ENCODE measurements at regions not wholly inside any gene's neighbourhood (a gene's known extent, or its start where the extent isn't known, plus 50 kb on each side); places are given as distances from the start of the nearest gene placed in this dataset.
A peak's percentile ranks its signal among the peaks of the same experiment; 100 is the strongest.

DNA sequence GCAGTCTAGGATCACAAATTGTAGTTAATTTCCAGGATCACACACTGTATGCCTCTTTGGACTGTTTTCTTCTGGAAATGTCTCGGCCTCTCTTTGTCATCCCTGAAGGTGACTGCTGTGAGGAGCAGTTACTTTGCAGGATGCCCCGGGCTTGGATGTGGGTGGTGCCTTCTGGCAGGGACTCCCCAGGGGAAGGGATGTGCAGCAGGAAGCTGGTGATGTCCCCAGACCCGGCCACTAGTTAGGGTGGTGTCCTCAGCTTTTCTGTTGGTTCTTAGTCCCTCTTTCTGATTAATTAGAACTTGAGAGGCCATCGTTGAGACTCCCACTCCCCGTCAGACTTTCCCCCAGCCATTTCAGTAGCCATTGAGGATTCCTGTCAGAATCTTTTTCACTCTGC, 286.6 kb upstream of the HDAC4 start:
- H3K36me3 ChIP-seq (ENCODE audit: control insufficient read depth in 4 of 4, insufficient read depth in 3 of 4, low read depth in 1 of 4, low read length in 3 of 4), result no peaks in the 10 kb centered on the region
- no peak overlapping the region for H3K4me3 ChIP-seq (ENCODE audit: low read depth in 1 of 3, low read length in 3 of 3)
- no peak for TF ChIP-seq RXRA (IDR thresholded peaks at IDR 0.05)
- TF ChIP-seq ZBTB33 (IDR thresholded peaks at IDR 0.05), result no peak
- TF ChIP-seq HNF4A (conservative IDR thresholded peaks at IDR 0.05), result no peak
- no peak for TF ChIP-seq SP1 (IDR thresholded peaks at IDR 0.05)
- TF ChIP-seq YY1 (IDR thresholded peaks at IDR 0.05), result no peak
- no peak for TF ChIP-seq HNF4G (IDR thresholded peaks at IDR 0.05)
- TF ChIP-seq, protein P1, sequence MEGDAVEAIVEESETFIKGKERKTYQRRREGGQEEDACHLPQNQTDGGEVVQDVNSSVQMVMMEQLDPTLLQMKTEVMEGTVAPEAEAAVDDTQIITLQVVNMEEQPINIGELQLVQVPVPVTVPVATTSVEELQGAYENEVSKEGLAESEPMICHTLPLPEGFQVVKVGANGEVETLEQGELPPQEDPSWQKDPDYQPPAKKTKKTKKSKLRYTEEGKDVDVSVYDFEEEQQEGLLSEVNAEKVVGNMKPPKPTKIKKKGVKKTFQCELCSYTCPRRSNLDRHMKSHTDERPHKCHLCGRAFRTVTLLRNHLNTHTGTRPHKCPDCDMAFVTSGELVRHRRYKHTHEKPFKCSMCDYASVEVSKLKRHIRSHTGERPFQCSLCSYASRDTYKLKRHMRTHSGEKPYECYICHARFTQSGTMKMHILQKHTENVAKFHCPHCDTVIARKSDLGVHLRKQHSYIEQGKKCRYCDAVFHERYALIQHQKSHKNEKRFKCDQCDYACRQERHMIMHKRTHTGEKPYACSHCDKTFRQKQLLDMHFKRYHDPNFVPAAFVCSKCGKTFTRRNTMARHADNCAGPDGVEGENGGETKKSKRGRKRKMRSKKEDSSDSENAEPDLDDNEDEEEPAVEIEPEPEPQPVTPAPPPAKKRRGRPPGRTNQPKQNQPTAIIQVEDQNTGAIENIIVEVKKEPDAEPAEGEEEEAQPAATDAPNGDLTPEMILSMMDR (IDR thresholded peaks at IDR 0.05; ENCODE audit: low read depth, low read length, missing input control), result no peak
- H3K4me1 ChIP-seq (ENCODE audit: control insufficient read depth in 4 of 4, insufficient read depth in 4 of 4, low read length in 3 of 4), result no peaks in the 10 kb centered on the region
- peak; percentile 20 for DNase-seq (ENCODE audit: low spot score)
- H3K27me3 ChIP-seq (ENCODE audit: control insufficient read depth in 4 of 4, insufficient read depth in 4 of 4, low read length in 3 of 4), result peaks cover 0 to 2% (median 0%) of the 10 kb centered on the region in 4 donors
- H3K9ac ChIP-seq (ENCODE audit: low read depth in 1 of 2, low read length in 2 of 2), result no peak overlapping the region
- 75% methylated on average over 5 of the region's 5 CpGs for WGBS
- peaks cover 0 to 1% (median 0%) of the 10 kb centered on the region in 4 donors for H3K9me3 ChIP-seq (ENCODE audit: control insufficient read depth in 4 of 4, low read length in 3 of 4)
- no peak overlapping the region for H3K27ac ChIP-seq (ENCODE audit: low read depth in 1 of 2, low read length in 2 of 2)

DNA sequence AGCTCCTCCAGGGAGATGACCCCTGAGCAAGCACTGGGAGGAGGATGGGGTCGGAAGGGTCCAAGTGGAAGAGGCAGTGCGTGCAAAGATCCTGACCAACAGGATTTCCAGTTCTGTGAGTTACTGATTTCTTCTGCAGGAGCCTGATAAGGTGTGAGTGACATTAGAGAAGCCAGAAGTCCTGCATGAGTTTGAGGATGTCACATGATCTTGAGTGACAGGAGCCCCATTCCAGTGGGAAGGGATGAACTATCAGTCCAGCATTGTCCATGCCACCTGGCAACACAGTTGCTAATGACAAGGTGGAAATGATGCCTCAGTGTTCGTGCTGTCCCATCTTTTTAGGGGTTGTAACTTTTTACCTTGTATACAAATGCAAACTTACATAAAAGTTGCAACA, 285.1 kb upstream of the HDAC4 start:
- Histone ChIP-seq H3K36me3 (ENCODE audit: control insufficient read depth in 4 of 4, insufficient read depth in 3 of 4, low read depth in 1 of 4, low read length in 3 of 4) (no peaks in the 10 kb centered on the region), H3K27me3 (ENCODE audit: control insufficient read depth in 4 of 4, insufficient read depth in 4 of 4, low read length in 3 of 4) (peaks cover 0 to 3% (median 0%) of the 10 kb centered on the region in 4 donors), H3K9ac (ENCODE audit: low read depth in 1 of 2, low read length in 2 of 2) (no peak overlapping the region), H3K4me1 (ENCODE audit: control insufficient read depth in 4 of 4, insufficient read depth in 4 of 4, low read length in 3 of 4) (no peaks in the 10 kb centered on the region), H3K9me3 (ENCODE audit: control insufficient read depth in 4 of 4, low read length in 3 of 4) (peaks cover 0 to 1% (median 0%) of the 10 kb centered on the region in 4 donors), H3K27ac (ENCODE audit: low read depth in 1 of 2, low read length in 2 of 2) (no peak overlapping the region), H3K4me3 (ENCODE audit: low read depth in 1 of 3, low read length in 3 of 3) (no peak overlapping the region)
- TF ChIP-seq JUND (IDR thresholded peaks at IDR 0.05) (no peak), ZBTB33 (IDR thresholded peaks at IDR 0.05) (no peak), EGR1 (IDR thresholded peaks at IDR 0.05; ENCODE audit: low read depth in 2 of 2) (no peak), TAF1 (conservative IDR thresholded peaks at IDR 0.05) (no peak), NR2F2 (IDR thresholded peaks at IDR 0.05) (no peak), FOXA1 (IDR thresholded peaks at IDR 0.05) (no peak), HNF4A (conservative IDR thresholded peaks at IDR 0.05) (no peak), YY1 (IDR thresholded peaks at IDR 0.05) (no peak), GABPA (IDR thresholded peaks at IDR 0.05 in 1 of 2, conservative IDR thresholded peaks at IDR 0.05 in 1 of 2) (no peak), FOXA2 (IDR thresholded peaks at IDR 0.05) (no peak), HNF4G (IDR thresholded peaks at IDR 0.05) (no peak), SP1 (IDR thresholded peaks at IDR 0.05) (no peak), RAD21 (IDR thresholded peaks at IDR 0.05) (no peak)
- TF ChIP-seq, protein P2, sequence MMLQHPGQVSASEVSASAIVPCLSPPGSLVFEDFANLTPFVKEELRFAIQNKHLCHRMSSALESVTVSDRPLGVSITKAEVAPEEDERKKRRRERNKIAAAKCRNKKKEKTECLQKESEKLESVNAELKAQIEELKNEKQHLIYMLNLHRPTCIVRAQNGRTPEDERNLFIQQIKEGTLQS (IDR thresholded peaks at IDR 0.05), result no peak
- TF ChIP-seq, protein P3, sequence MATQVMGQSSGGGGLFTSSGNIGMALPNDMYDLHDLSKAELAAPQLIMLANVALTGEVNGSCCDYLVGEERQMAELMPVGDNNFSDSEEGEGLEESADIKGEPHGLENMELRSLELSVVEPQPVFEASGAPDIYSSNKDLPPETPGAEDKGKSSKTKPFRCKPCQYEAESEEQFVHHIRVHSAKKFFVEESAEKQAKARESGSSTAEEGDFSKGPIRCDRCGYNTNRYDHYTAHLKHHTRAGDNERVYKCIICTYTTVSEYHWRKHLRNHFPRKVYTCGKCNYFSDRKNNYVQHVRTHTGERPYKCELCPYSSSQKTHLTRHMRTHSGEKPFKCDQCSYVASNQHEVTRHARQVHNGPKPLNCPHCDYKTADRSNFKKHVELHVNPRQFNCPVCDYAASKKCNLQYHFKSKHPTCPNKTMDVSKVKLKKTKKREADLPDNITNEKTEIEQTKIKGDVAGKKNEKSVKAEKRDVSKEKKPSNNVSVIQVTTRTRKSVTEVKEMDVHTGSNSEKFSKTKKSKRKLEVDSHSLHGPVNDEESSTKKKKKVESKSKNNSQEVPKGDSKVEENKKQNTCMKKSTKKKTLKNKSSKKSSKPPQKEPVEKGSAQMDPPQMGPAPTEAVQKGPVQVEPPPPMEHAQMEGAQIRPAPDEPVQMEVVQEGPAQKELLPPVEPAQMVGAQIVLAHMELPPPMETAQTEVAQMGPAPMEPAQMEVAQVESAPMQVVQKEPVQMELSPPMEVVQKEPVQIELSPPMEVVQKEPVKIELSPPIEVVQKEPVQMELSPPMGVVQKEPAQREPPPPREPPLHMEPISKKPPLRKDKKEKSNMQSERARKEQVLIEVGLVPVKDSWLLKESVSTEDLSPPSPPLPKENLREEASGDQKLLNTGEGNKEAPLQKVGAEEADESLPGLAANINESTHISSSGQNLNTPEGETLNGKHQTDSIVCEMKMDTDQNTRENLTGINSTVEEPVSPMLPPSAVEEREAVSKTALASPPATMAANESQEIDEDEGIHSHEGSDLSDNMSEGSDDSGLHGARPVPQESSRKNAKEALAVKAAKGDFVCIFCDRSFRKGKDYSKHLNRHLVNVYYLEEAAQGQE (IDR thresholded peaks at IDR 0.05), result no peak
- TF ChIP-seq, protein P4, sequence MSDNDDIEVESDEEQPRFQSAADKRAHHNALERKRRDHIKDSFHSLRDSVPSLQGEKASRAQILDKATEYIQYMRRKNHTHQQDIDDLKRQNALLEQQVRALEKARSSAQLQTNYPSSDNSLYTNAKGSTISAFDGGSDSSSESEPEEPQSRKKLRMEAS (IDR thresholded peaks at IDR 0.05), result no peak
- TF ChIP-seq, protein P1 (IDR thresholded peaks at IDR 0.05; ENCODE audit: low read depth, low read length, missing input control), result no peak
- peak; percentile 6 for DNase-seq (ENCODE audit: low spot score)
- WGBS, result 48% methylated on average over 3 of the region's 3 CpGs

All from liver (tissue), 8 donors.